ENCODE measurements at regions not wholly inside any gene's neighbourhood (a gene's known extent, or its start where the extent isn't known, plus 50 kb on each side); places are given as distances from the start of the nearest gene placed in this dataset.
"Not testable (repeated sequence)": the region's sequence is repeated elsewhere in the genome, so short reads cannot be mapped to it uniquely, and the experiment has no call there.

DNA sequence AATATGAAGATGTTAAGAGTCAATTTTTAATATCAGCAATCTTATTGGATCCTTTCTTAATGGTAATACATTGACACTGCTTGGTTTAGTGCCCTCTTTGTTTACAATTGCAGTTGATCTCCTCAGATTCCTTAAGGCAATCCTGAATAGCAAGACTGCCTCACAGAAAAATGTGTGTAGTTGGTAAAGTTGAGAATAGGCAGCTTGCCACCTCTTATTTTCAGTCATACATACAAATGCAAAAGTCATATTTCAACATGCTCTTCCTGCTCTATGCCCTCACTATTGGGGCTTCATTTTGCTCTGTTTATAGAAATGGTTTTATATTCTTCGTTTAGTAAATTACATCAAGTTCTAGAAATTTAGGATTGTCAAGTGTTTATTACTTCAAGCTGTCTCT is 661.1 kb upstream of the ANKRD30A start:
- Mint-ChIP-seq H3K36me3 (ENCODE audit: insufficient read depth) (no peaks in the 10 kb centered on the region), H3K4me3 (no peak overlapping the region), H3K4me1 (ENCODE audit: low read depth) (no peaks in the 10 kb centered on the region), H3K9me3 (peaks cover 21% of the 10 kb centered on the region), H3K27me3 (ENCODE audit: low read depth) (no peaks in the 10 kb centered on the region)
- ATAC-seq (no peak), DNase-seq (no peak)

DNA sequence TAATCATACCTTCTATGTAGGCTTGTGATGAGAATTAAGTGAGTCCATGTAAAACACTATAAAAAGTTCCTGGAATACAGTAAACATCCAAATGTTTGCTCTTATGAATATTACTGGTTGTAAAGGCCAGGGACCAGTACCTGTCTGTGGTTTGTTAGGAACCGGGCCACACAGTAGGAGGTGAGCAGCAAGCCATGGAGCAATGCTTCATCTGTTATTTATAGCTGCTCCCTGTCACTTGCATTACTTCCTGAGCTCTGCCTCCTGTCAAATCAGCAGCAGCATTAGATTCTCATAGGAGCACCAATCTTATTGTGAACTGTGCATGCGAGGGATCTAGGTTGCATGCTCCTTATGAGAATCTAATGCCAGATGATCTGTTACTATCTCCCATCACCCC is 662.0 kb upstream of the ANKRD30A start:
- peaks cover 21% of the 10 kb centered on the region for H3K9me3 Mint-ChIP-seq
- no peaks in the 10 kb centered on the region for H3K27me3 Mint-ChIP-seq (ENCODE audit: low read depth)
- DNase-seq: no peak
- no peak overlapping the region for H3K4me3 Mint-ChIP-seq
- H3K36me3 Mint-ChIP-seq (ENCODE audit: insufficient read depth): no peaks in the 10 kb centered on the region
- ATAC-seq: no peak
- no peaks in the 10 kb centered on the region for H3K4me1 Mint-ChIP-seq (ENCODE audit: low read depth)

DNA sequence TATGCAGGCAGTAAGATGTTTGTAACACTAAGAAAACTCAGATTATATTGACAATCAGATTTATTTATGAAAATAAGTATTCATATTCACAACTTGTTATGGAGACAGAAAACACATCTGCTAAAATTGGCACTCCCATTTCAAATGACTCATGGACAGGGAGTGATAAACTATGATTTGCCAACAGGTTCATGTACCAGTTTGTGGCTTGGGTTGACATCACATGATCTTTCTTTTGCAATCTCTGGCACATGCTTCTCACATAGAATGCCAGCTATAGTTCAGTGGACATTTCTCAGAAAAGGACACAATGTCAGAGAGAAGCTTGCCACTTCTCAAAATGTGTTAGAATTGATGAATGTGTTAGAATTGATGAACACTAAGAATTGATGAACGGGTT is 663.2 kb upstream of the ANKRD30A start:
- Mint-ChIP-seq H3K4me1 (ENCODE audit: low read depth) (no peaks in the 10 kb centered on the region), H3K9me3 (peaks cover 23% of the 10 kb centered on the region), H3K36me3 (ENCODE audit: insufficient read depth) (no peaks in the 10 kb centered on the region), H3K27me3 (ENCODE audit: low read depth) (no peaks in the 10 kb centered on the region), H3K4me3 (no peak overlapping the region)
- ATAC-seq (no peak), DNase-seq (no peak)

DNA sequence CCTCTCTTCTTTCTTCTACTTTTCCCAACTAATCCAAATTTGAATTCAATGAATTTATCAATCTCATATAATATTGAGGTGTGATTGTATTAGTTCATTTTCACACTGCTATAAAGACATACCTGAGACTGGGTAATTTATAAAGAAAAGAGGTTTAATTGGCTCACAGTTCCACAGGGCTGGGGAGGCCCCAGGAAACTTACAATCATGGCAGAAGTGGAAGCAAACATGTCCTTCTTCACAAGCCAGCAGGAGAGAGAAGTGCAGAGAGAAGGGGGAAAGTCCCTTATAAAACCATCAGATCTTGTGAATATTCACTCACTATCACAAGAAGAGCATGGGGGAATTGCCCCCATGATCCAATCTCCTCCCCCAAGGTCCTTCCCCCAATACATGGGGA is 667.0 kb upstream of the ANKRD30A start:
- H3K4me1 Mint-ChIP-seq (ENCODE audit: low read depth); DNase-seq; H3K27me3 Mint-ChIP-seq (ENCODE audit: low read depth); H3K36me3 Mint-ChIP-seq (ENCODE audit: insufficient read depth); H3K4me3 Mint-ChIP-seq; ATAC-seq: not testable (repeated sequence)
- H3K9me3 Mint-ChIP-seq: peaks cover 15% of the 10 kb centered on the region

DNA sequence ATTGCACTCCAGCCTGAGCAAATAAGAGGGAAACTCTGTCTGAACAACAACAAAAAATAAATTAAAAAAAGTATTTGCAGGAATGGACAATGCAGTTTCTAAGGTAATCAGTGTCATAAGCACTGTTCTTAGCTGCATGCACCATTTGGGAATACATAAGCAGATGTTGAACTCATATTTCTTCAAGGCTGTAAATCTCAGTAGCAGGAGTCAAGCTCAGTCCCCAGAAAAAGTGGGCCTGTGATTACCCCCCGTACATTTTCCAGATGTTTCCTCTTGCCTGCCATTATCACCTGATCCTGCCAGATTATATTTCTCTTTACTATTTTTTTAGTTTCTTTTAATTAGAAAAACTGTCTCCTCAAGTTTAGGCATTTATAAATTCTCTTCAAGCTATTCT is 667.6 kb upstream of the ANKRD30A start:
- no peaks in the 10 kb centered on the region for H3K27me3 Mint-ChIP-seq (ENCODE audit: low read depth)
- ATAC-seq (no peak), DNase-seq (no peak)
- no peak overlapping the region for H3K4me3 Mint-ChIP-seq
- H3K9me3 Mint-ChIP-seq: peaks cover 15% of the 10 kb centered on the region
- H3K36me3 Mint-ChIP-seq (ENCODE audit: insufficient read depth): no peaks in the 10 kb centered on the region
- H3K4me1 Mint-ChIP-seq (ENCODE audit: low read depth): no peaks in the 10 kb centered on the region

DNA sequence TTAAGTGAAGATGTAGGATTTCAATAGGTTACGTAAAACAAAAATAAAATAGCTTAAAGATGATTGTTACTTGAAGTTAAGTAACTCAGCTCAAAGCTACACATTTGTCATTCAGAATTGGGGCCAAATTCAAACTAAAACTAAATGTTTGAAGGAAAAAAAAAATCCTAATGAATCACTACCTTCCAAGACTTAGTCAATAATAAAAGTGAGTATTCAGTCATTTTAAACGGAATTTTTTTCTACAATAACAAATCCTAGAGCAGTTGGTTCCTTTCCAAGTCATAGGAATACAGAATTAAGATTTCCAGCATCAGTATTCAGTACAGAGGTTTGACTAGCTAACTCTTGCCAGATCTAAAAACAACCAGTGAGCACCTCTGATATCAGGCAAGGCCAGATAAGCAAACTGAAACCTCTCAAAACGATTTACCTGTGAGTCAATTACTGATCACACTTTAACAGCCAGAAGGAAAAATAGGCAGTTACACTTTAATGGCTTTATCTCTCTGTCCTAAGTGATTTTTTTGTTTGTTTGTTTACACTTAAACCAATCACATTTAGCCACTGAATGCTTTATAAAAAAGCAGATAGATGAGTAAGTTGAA is 669.8 kb upstream of the ANKRD30A start:
- ATAC-seq: no peak
- Mint-ChIP-seq H3K4me1 (ENCODE audit: low read depth) (no peaks in the 10 kb centered on the region), H3K9me3 (peaks cover 11% of the 10 kb centered on the region), H3K27me3 (ENCODE audit: low read depth) (no peaks in the 10 kb centered on the region), H3K36me3 (ENCODE audit: insufficient read depth) (no peaks in the 10 kb centered on the region), H3K4me3 (no peak overlapping the region)
- no peak for DNase-seq

DNA sequence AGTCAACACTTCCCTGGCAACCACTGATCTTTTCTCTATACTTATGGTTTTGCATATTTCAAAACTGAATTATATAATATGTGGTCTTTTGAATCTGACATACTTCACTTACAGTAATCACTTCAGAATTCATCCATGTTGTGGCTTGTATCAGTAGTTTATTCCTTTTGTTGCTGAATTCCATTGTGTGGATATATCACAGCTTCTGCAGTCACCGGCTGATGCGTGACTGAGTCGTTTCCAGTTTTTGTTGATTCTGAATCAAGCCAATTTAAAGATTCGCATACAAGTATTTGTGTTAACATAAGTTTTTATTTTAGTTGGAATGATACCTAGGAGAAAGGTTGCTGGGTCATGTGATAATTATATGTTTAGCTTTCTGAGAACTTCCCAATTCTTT is 672.5 kb upstream of the ANKRD30A start:
- Mint-ChIP-seq H3K4me1 (ENCODE audit: low read depth) (no peaks in the 10 kb centered on the region), H3K36me3 (ENCODE audit: insufficient read depth) (no peaks in the 10 kb centered on the region), H3K9me3 (peaks cover 5% of the 10 kb centered on the region), H3K4me3 (no peak overlapping the region), H3K27me3 (ENCODE audit: low read depth) (no peaks in the 10 kb centered on the region)
- DNase-seq (no peak), ATAC-seq (no peak)

DNA sequence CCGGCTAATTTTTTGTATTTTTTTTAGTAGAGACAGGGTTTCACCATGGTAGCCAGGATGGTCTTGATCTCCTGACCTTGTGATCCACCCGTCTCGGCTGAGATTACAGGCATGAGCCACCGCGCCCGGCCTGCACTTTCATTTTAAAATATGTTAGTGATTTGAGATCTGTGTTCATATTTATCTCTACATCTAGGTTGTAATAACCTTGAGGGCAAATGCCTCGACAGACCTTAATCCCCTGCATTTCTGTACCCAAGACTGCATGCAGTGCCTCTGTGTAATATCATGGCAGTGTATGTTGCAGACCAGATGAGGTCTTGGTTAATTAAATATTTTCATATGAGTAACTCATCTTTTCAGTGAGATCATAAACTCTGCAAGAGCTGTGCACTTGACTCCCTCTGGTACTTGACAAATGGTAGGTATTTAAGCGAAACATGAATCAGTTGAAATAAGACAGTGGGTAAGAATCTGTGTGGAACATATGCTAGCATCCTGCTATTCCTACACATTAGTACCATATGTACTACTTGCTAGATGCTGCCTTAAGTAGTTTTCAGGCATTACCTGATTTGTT is 673.9 kb upstream of the ANKRD30A start:
- H3K4me3 Mint-ChIP-seq: no peak overlapping the region
- no peaks in the 10 kb centered on the region for H3K27me3 Mint-ChIP-seq (ENCODE audit: low read depth)
- DNase-seq (no peak), ATAC-seq (no peak)
- no peaks in the 10 kb centered on the region for H3K9me3 Mint-ChIP-seq
- no peaks in the 10 kb centered on the region for H3K36me3 Mint-ChIP-seq (ENCODE audit: insufficient read depth)
- H3K4me1 Mint-ChIP-seq (ENCODE audit: low read depth): no peaks in the 10 kb centered on the region

DNA sequence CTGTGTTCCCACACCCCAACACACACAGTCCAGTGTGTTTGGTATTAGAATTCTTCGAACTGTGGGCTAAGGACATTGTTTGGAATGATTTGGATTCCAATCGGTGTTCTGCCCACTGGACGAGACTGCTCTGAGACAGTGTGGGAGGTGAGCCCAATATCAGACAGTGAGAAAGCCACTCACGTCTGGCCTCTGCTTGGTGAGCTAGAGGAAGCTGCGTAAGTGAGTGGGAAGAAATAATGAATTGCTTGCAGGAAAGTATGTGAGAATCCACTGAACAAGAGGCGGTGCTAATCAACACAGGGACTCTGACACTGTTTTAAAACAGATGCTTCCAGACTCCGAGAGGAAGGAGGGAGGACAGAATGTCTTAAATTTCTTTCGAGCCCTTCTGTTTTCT is 675.0 kb upstream of the ANKRD30A start:
- no peaks in the 10 kb centered on the region for H3K4me1 Mint-ChIP-seq (ENCODE audit: low read depth)
- no peak for DNase-seq
- ATAC-seq: no peak
- no peaks in the 10 kb centered on the region for H3K36me3 Mint-ChIP-seq (ENCODE audit: insufficient read depth)
- H3K27me3 Mint-ChIP-seq (ENCODE audit: low read depth): no peaks in the 10 kb centered on the region
- no peak overlapping the region for H3K4me3 Mint-ChIP-seq
- no peaks in the 10 kb centered on the region for H3K9me3 Mint-ChIP-seq

DNA sequence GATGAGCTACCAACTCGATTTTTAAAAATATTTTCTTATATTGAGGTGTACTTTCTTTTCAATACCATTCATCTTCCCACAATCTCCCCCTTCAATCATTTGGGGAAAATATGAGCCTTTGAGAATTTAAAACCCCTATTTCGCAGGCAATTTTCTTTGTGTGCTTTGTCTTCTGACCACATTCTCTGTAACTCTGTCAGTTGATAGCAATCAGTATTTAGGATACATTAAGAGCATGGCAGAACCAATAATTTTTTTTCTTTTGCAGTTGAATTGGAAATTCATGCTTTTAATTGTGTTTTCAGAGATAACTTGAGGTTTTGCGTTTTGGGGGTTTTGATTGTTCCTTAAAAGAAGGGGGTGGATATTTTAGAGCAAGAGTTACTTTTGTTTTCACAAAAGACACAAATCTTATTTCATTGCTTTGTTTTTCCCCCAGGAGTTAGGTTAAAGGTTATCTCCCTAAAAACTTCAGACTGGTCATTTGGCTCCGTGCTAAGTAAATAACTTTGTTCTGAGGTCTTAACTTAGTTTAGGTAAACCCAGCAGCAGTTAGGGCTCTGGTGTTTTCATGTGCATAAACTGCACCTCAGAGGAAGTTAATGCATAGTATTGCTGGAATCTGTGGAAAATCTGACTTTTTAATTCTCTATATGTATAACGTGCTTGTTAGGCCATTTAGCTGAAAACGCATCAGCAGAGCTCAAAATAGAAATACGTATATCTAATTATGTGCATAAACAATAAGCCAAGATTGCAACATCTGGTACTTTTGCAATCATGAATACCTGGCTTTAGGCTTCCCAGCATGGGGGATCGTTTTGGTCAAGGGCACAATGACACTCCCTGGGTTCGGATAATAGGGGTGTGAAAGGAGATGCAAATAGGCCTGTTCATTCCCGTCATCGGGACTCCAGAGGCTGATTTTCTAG is 676.4 kb upstream of the ANKRD30A start:
- ATAC-seq: no peak
- no peak for DNase-seq
- H3K27me3 Mint-ChIP-seq (ENCODE audit: low read depth): no peaks in the 10 kb centered on the region
- H3K4me3 Mint-ChIP-seq: no peak overlapping the region
- no peaks in the 10 kb centered on the region for H3K36me3 Mint-ChIP-seq (ENCODE audit: insufficient read depth)
- no peaks in the 10 kb centered on the region for H3K4me1 Mint-ChIP-seq (ENCODE audit: low read depth)
- H3K9me3 Mint-ChIP-seq: no peaks in the 10 kb centered on the region

DNA sequence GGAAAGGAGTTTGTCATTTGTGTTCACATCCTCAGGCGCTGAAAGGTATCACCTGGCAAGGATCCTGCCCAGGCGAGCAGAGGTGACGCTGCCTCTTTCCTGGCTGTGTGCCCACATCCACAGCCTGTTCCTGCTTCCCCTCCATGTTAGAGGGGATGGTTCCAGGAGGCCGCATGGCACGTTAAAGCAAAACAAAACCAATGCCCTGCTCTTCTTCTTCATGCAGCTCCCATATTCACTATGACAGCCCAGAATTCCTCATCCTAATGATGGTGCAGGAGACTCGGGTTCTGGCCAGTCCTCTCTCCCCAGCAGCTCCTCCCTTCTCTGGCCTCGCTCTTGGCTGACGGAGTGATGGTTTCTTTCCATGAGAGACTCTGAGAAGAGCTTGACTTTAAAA is 678.5 kb upstream of the ANKRD30A start:
- Mint-ChIP-seq H3K9me3 (no peaks in the 10 kb centered on the region), H3K36me3 (ENCODE audit: insufficient read depth) (no peaks in the 10 kb centered on the region), H3K4me3 (no peak overlapping the region), H3K27me3 (ENCODE audit: low read depth) (no peaks in the 10 kb centered on the region), H3K4me1 (ENCODE audit: low read depth) (no peaks in the 10 kb centered on the region)
- no peak for ATAC-seq
- DNase-seq: no peak

DNA sequence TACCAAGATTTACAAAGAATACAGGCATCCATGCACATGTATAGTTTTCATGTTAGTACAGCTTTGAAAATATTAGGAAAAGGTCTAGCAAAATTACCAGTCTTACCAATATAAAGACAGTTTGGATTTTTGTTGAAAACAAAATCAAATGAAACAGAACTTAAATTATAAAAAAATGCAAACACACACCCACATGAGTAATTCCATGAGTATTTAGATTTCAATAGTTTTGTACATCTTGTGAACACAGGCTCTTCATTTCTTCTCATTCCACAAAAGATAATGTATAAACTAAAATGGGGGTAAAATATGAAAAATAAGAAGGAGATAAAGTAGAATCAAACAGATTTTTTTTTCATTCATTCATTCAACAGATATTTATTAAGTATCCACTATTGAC is 682.2 kb upstream of the ANKRD30A start:
- Mint-ChIP-seq H3K27me3 (ENCODE audit: low read depth) (no peaks in the 10 kb centered on the region), H3K4me3 (no peak overlapping the region), H3K9me3 (peaks cover 4% of the 10 kb centered on the region), H3K36me3 (ENCODE audit: insufficient read depth) (no peaks in the 10 kb centered on the region), H3K4me1 (ENCODE audit: low read depth) (no peaks in the 10 kb centered on the region)
- DNase-seq: no peak
- ATAC-seq: no peak

DNA sequence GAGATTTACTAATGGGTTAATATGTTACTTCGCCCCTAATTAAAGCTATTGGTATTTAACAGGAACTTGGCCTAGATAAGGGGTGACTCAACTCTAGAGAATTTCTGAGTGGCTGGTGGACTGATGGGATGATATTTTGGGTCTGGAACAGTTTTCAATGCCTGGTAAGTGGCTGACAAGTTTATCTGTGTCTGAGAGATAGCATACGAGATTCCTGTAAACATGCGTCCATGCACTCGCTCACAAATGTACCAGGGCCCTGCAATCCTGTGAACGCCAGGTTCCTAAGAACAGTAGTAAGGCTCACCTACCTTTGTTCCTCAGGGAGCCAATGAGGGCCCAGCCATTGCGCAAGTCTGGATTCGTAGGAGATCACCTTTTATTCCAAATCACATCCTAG is 683.8 kb upstream of the ANKRD30A start:
- no peak for DNase-seq
- no peaks in the 10 kb centered on the region for H3K36me3 Mint-ChIP-seq (ENCODE audit: insufficient read depth)
- no peaks in the 10 kb centered on the region for H3K4me1 Mint-ChIP-seq (ENCODE audit: low read depth)
- no peaks in the 10 kb centered on the region for H3K27me3 Mint-ChIP-seq (ENCODE audit: low read depth)
- ATAC-seq: no peak
- peaks cover 4% of the 10 kb centered on the region for H3K9me3 Mint-ChIP-seq
- no peak overlapping the region for H3K4me3 Mint-ChIP-seq

DNA sequence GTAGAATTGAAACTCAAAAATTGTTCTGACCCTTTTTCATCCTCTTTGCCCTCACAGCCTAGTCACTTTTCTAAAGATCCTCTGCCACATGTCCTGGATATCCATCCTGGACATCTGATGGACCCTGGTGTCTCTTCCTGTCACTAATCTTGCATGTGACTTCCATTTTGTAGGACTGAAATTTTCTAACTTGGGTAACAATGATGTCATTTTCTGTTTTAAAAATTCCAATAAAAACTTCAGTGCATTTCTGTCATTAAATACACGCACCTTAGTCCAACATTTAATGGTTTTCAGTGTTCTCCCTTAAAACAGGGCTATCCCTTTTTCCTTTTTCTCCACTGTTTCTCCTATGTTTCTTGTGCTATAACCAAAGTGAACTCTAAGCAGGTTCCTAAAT is 684.9 kb upstream of the ANKRD30A start:
- Mint-ChIP-seq H3K4me3 (no peak overlapping the region), H3K27me3 (ENCODE audit: low read depth) (no peaks in the 10 kb centered on the region), H3K9me3 (peaks cover 4% of the 10 kb centered on the region), H3K36me3 (ENCODE audit: insufficient read depth) (no peaks in the 10 kb centered on the region), H3K4me1 (ENCODE audit: low read depth) (no peaks in the 10 kb centered on the region)
- DNase-seq (no peak), ATAC-seq (no peak)

DNA sequence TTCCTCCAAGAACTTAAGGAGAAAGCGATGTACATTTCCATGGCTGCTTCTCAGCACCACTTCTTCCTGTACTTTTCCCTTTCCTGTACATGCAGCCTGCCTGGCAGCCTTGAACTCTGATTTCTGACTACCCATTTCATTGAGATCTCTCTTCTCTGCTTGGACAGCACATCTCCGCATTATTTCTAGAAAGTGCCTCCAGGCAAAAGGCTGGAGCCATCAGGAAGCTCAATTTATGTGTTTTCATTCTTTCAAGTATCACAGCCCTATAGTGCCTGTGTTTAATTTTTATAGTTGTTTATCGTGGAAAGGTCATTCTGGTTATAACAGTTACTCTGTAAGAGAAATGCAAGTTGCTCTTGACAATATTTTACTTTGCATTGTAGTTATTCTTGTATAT is 688.0 kb upstream of the ANKRD30A start:
- Mint-ChIP-seq H3K4me3 (no peak overlapping the region), H3K36me3 (ENCODE audit: insufficient read depth) (no peaks in the 10 kb centered on the region)
- ATAC-seq: no peak

More for the DNA sequence above, 688.0 kb upstream of the ANKRD30A start:
- peaks cover 4% of the 10 kb centered on the region for H3K9me3 Mint-ChIP-seq
- no peaks in the 10 kb centered on the region for H3K4me1 Mint-ChIP-seq (ENCODE audit: low read depth)
- no peaks in the 10 kb centered on the region for H3K27me3 Mint-ChIP-seq (ENCODE audit: low read depth)
- DNase-seq: no peak
